Endothelial cell of umbilical vein (primary cell): ENCODE measurements at regions not wholly inside any gene's neighbourhood (a gene's known extent, or its start where the extent isn't known, plus 50 kb on each side); places are given as distances from the start of the nearest gene placed in this dataset.

Source experiments
- CTCF ChIP-seq, 2 donors: IDR thresholded peaks; 1 replicate in 1 of 2; 2 replicates in 1 of 2; pipeline ENCODE4 v1.5.1; 2011; ENCODE audit warnings: low read length in 2 of 2, mild to moderate bottlenecking in 2 of 2, moderate library complexity in 2 of 2, control low read depth in 1 of 2, inconsistent platforms in 1 of 2, low read depth in 1 of 2; ENCODE audit not compliant: insufficient read depth in 1 of 2; ENCODE audit errors: extremely low read depth in 1 of 2
- JUN ChIP-seq: IDR thresholded peaks from 2 replicates; pipeline ENCODE4 v1.6.1; 2011; ENCODE audit warnings: borderline replicate concordance, low read depth; ENCODE audit not compliant: insufficient read length, insufficient read depth
- MAX ChIP-seq: IDR thresholded peaks from 2 replicates; pipeline ENCODE4 v1.6.1; 2011; ENCODE audit not compliant: insufficient read depth, insufficient read length

- TF ChIP-seq CTCF (IDR thresholded peaks at IDR 0.05; ENCODE audit: extremely low read depth in 1 of 2, insufficient read depth in 1 of 2, low read depth in 1 of 2, low read length in 2 of 2), result no peak
- no peak for TF ChIP-seq MAX
- no peak for TF ChIP-seq JUN
Measured at GRCh38 chr11:69979632-69980031, 98.5 kb upstream of the ANO1 start.
